Mesenchymal stem cell (in vitro differentiated cells and primary cell): ENCODE measurements at regions not wholly inside any gene's neighbourhood (a gene's known extent, or its start where the extent isn't known, plus 50 kb on each side); places are given as distances from the start of the nearest gene placed in this dataset.

ENCODE experiments used
- DNase-seq: peaks from one replicate; pipeline ENCODE4 v3.0.0-alpha.2; 2013
- H2AFZ ChIP-seq: one replicate; pipeline ENCODE4 v1.6.1; 2013; ENCODE audit warnings: low read depth, mild to moderate bottlenecking, control low read depth, inconsistent platforms, low read length, moderate library complexity
- H2AK5ac ChIP-seq: 2 replicates; pipeline ENCODE4 v1.6.1; 2013; ENCODE audit warnings: low read length, moderate library complexity, mild to moderate bottlenecking, inconsistent platforms; ENCODE audit not compliant: severe bottlenecking
- H2BK120ac ChIP-seq: one replicate; pipeline ENCODE4 v1.6.1; 2013; ENCODE audit warnings: low read depth, mild to moderate bottlenecking, inconsistent platforms, low read length, moderate library complexity
- H2BK12ac ChIP-seq, 2 experiments: one replicate each; pipeline ENCODE4 v1.6.1; 2013; ENCODE audit warnings: inconsistent platforms in 2 of 2, low read length in 2 of 2, mild to moderate bottlenecking in 2 of 2, moderate library complexity in 2 of 2, control low read depth in 1 of 2
- H2BK15ac ChIP-seq: one replicate; pipeline ENCODE4 v1.6.1; 2013; ENCODE audit warnings: mild to moderate bottlenecking, low read depth, inconsistent platforms; ENCODE audit not compliant: poor library complexity, severe bottlenecking
- H2BK5ac ChIP-seq: 2 replicates; pipeline ENCODE4 v1.6.1; 2013; ENCODE audit warnings: low read depth, mild to moderate bottlenecking, low read length, control low read depth, inconsistent platforms; ENCODE audit not compliant: poor library complexity, severe bottlenecking
- H3K14ac ChIP-seq, 2 experiments: one replicate each; pipeline ENCODE4 v1.6.1; 2013; ENCODE audit warnings: inconsistent platforms in 2 of 2, low read length in 2 of 2, control low read depth in 1 of 2, mild to moderate bottlenecking in 1 of 2, moderate library complexity in 1 of 2
- H3K18ac ChIP-seq, 2 experiments: one replicate each; pipeline ENCODE4 v1.6.1; 2013; ENCODE audit warnings: inconsistent platforms in 2 of 2, low read length in 2 of 2, control low read depth in 1 of 2, low read depth in 1 of 2, mild to moderate bottlenecking in 1 of 2
- H3K23ac ChIP-seq, 2 experiments: one replicate each; pipeline ENCODE4 v1.6.1; 2013; ENCODE audit warnings: inconsistent platforms in 2 of 2, low read length in 2 of 2, mild to moderate bottlenecking in 2 of 2, moderate library complexity in 2 of 2, control low read depth in 1 of 2
- H3K27ac ChIP-seq: 2 replicates; pipeline ENCODE4 v1.5.1; 2013; ENCODE audit warnings: mild to moderate bottlenecking, moderate library complexity, low read length, control low read depth, inconsistent platforms; ENCODE audit not compliant: poor library complexity, severe bottlenecking
- H3K27me3 ChIP-seq, 2 experiments: 2 replicates each; pipeline versions ENCODE4 v1.6.1 to v1.7.0; 2013; ENCODE audit warnings: low read length in 2 of 2, mild to moderate bottlenecking in 2 of 2, moderate library complexity in 2 of 2, control low read depth in 1 of 2, inconsistent platforms in 1 of 2; ENCODE audit not compliant: control insufficient read depth in 1 of 2, insufficient read depth in 1 of 2
- H3K36me3 ChIP-seq, 2 experiments: 2 replicates each; pipeline versions ENCODE4 v1.6.1 to v1.7.0; 2013; ENCODE audit warnings: low read length in 2 of 2, control low read depth in 1 of 2, inconsistent platforms in 1 of 2, low read depth in 1 of 2, mild to moderate bottlenecking in 1 of 2; ENCODE audit not compliant: insufficient read depth in 2 of 2, control insufficient read depth in 1 of 2
- H3K4ac ChIP-seq, 2 experiments: one replicate each; pipeline ENCODE4 v1.6.1; 2013; ENCODE audit warnings: inconsistent platforms in 2 of 2, low read length in 2 of 2, mild to moderate bottlenecking in 2 of 2, moderate library complexity in 2 of 2, control low read depth in 1 of 2, low read depth in 1 of 2
- H3K4me1 ChIP-seq: 2 replicates; pipeline ENCODE4 v1.6.1; 2013; ENCODE audit warnings: low read depth, low read length, control low read depth; ENCODE audit not compliant: control insufficient read depth, insufficient read depth
- H3K4me2 ChIP-seq: 2 replicates; pipeline ENCODE4 v1.6.1; 2013; ENCODE audit warnings: low read length, mild to moderate bottlenecking, inconsistent platforms; ENCODE audit not compliant: poor library complexity, severe bottlenecking
- H3K4me3 ChIP-seq, 2 experiments: 2 replicates each; pipeline versions ENCODE4 v1.5.1 to v1.7.0; 2013; ENCODE audit warnings: low read length in 2 of 2, mild to moderate bottlenecking in 2 of 2, control low read depth in 1 of 2, low read depth in 1 of 2; ENCODE audit not compliant: insufficient read depth in 1 of 2
- H3K79me1 ChIP-seq: replicated peaks from 2 replicates; pipeline ENCODE4 v1.6.1; 2013; ENCODE audit warnings: mild to moderate bottlenecking, control low read depth, low read length, inconsistent platforms; ENCODE audit not compliant: poor library complexity, severe bottlenecking
- H3K9ac ChIP-seq: 2 replicates; pipeline ENCODE4 v1.7.0; 2013; ENCODE audit warnings: mild to moderate bottlenecking, low read length, moderate library complexity
- H3K9me3 ChIP-seq: 2 replicates; pipeline ENCODE4 v1.7.0; 2013; ENCODE audit warnings: mild to moderate bottlenecking, low read length; ENCODE audit not compliant: control insufficient read depth
- H4K8ac ChIP-seq: one replicate; pipeline ENCODE4 v1.6.1; 2013; ENCODE audit warnings: inconsistent platforms, mild to moderate bottlenecking, low read length, moderate library complexity
- H4K91ac ChIP-seq: one replicate; pipeline ENCODE4 v1.6.1; 2013; ENCODE audit warnings: mild to moderate bottlenecking, low read length, inconsistent platforms
- WGBS: methylation state at CpG from one replicate; pipeline ENCODE4 v1.1.7; 2013; ENCODE audit warnings: mixed read lengths; 5-methylcytosine and 5-hydroxymethylcytosine counted together

DNA sequence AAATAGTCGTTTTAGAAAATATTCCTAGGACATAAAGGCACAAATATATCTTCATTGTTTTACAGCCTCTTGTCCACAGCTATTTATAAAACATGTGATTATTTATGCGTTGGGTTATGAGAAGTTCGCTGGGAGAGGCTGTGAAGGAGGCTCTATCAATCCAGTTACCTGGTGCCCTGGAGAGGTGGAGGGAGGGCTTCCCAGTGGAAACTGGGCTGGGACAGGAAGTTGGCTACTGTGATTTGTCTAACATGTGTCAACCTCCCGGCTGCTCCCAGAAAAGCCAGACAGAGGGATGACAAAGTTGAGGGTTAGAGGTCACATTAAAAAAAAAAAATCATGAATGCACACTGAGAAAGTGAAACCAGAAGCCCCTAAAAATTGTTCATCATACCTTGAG, 346.5 kb downstream of the ZNF536 start:
- H3K27ac ChIP-seq: no peak overlapping the region
- DNase-seq: no peak
- H3K36me3 ChIP-seq: no peaks in the 10 kb centered on the region
- 17% methylated on average over 3 of the region's 4 CpGs for WGBS
- no peak overlapping the region for H2BK120ac ChIP-seq
- no peak overlapping the region for H2BK5ac ChIP-seq
- no peak overlapping the region for H2AFZ ChIP-seq
- peaks cover 10% of the 10 kb centered on the region for H3K4me1 ChIP-seq
- no peak overlapping the region for H2BK15ac ChIP-seq
- H3K27me3 ChIP-seq: peaks cover 6 to 8% of the 10 kb centered on the region in 2 experiments
- H3K9ac ChIP-seq: peak overlapping the region; percentile 93
- no peaks in the 10 kb centered on the region for H3K79me1 ChIP-seq
- no peak overlapping the region for H2BK12ac ChIP-seq
- no peak overlapping the region for H4K8ac ChIP-seq
- H3K18ac ChIP-seq: no peak overlapping the region
- peak overlapping the region in 1 of 2 experiments; percentile 85 for H3K4me3 ChIP-seq
- no peak overlapping the region for H3K23ac ChIP-seq
- H2AK5ac ChIP-seq: no peak overlapping the region
- H3K9me3 ChIP-seq: no peaks in the 10 kb centered on the region
- no peak overlapping the region for H3K4me2 ChIP-seq
- no peak overlapping the region for H4K91ac ChIP-seq
- H3K14ac ChIP-seq: no peak overlapping the region
- no peak overlapping the region for H3K4ac ChIP-seq

DNA sequence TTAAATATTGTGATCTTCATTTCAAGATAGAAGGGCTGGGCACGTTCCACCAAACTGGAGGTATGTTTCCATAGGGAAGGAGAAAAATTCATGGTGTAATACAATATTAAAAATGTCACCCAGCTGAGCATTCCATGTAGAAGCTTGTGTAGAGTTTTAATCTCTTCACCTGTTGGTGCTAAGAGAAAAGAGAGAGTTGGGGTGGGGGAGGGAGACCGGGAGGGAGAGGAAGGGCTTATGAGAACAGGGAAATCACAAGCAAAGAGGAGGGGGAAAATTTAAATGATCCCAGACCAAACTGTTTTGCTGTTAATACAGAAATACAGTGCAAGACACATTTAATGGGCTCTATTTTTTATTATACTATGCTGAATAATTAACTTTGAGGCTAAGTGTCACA, 345.8 kb downstream of the ZNF536 start:
- H2BK12ac ChIP-seq: no peak overlapping the region
- no peak overlapping the region for H3K14ac ChIP-seq
- no peak overlapping the region for H4K91ac ChIP-seq
- H3K27me3 ChIP-seq: peaks cover 6 to 8% of the 10 kb centered on the region in 2 experiments
- H2BK15ac ChIP-seq: no peak overlapping the region
- WGBS: 59% methylated on average over 2 of the region's 2 CpGs
- no peak overlapping the region for H3K27ac ChIP-seq
- H3K9ac ChIP-seq: no peak overlapping the region
- no peak overlapping the region for H3K4me3 ChIP-seq
- no peaks in the 10 kb centered on the region for H3K36me3 ChIP-seq
- no peak overlapping the region for H3K23ac ChIP-seq
- no peak overlapping the region for H2AFZ ChIP-seq
- no peaks in the 10 kb centered on the region for H3K9me3 ChIP-seq
- H3K18ac ChIP-seq: no peak overlapping the region
- no peaks in the 10 kb centered on the region for H3K79me1 ChIP-seq
- no peak for DNase-seq
- H2BK120ac ChIP-seq: no peak overlapping the region
- H3K4ac ChIP-seq: no peak overlapping the region
- H4K8ac ChIP-seq: no peak overlapping the region
- peaks cover 10% of the 10 kb centered on the region for H3K4me1 ChIP-seq
- H3K4me2 ChIP-seq: no peak overlapping the region
- no peak overlapping the region for H2BK5ac ChIP-seq
- no peak overlapping the region for H2AK5ac ChIP-seq

DNA sequence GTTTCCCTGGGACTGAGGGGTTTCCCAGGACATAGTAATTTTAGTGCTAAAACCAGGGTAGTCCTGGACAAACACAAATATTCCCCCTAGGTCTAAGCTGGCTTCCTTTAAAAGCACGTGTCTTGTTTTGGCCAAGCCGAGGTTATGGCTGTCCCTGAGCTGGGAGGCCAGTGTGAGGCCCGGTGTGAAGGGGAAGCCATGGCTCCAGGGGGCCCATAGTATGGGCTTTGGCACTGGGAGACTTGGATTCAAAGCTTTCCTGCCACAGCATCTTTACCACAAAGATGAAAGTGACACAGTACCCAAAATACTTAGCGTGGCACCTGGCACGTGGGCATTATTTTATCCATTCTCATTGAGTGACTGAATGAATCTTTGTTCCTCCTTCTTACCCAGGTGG, 345.2 kb downstream of the ZNF536 start:
- Histone ChIP-seq H3K4me2 (no peak overlapping the region), H3K4ac (no peak overlapping the region), H4K8ac (no peak overlapping the region), H2AFZ (no peak overlapping the region), H3K4me3 (no peak overlapping the region), H2AK5ac (no peak overlapping the region), H3K27ac (no peak overlapping the region), H3K14ac (no peak overlapping the region), H3K23ac (no peak overlapping the region), H2BK15ac (no peak overlapping the region), H2BK120ac (no peak overlapping the region), H4K91ac (no peak overlapping the region), H3K36me3 (no peaks in the 10 kb centered on the region), H3K79me1 (no peaks in the 10 kb centered on the region), H3K9ac (no peak overlapping the region), H2BK12ac (no peak overlapping the region), H3K4me1 (peaks cover 10% of the 10 kb centered on the region), H2BK5ac (no peak overlapping the region), H3K27me3 (peaks cover 6 to 8% of the 10 kb centered on the region in 2 experiments), H3K18ac (no peak overlapping the region), H3K9me3 (no peaks in the 10 kb centered on the region)
- DNase-seq: no peak
- WGBS: 88% methylated on average over 5 of the region's 5 CpGs

DNA sequence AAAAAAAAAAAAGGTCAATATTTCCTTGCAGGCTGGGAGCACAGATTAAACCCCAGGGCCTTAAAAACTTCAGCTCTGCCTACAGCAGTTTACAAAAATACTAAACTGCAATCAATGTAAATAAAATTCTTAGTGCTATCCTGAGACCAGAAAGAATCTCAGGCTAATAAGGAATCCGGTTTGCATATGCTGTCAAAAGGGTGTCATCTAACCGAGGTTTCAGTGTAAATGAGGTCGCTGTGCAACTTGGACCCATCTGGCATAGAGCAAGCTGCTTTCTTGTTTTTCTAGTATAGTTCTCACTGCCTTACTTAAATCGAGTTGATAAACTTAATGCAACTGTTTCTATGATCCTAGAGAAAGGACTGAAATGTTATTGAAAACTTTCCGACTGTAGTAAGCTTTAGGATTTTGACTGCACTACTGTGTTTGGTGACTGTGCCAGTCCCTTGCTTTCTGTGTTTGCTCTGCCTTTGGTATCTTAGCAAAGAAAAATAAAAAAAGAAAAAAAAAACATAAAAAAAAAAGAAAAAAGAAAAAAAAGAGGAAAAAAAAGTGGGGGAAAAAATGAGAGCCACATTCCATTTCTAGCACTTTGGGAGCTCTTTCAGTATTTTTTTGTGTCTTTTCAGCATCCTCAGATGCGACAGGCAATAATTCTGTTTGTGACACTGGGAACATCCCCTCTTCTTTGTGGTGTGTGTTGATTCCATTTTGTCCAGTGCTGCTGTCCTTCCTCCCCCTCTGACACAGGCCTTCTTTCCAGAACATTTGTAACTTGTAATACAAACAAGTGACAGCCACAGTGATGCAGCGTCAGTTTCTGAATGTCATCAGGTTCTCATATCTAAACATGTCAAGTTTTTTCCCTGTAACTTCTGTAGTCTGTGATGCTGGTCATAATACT, 340.5 kb downstream of the ZNF536 start:
- Histone ChIP-seq H4K91ac (no peak overlapping the region), H3K4me3 (no peak overlapping the region), H2AFZ (no peak overlapping the region), H3K9ac (no peak overlapping the region), H3K27me3 (peaks cover 0 to 8% of the 10 kb centered on the region in 2 experiments), H3K14ac (no peak overlapping the region), H2BK15ac (no peak overlapping the region), H4K8ac (no peak overlapping the region), H3K18ac (no peak overlapping the region), H3K36me3 (no peaks in the 10 kb centered on the region), H2BK120ac (no peak overlapping the region), H3K23ac (no peak overlapping the region), H3K4ac (no peak overlapping the region), H2AK5ac (no peak overlapping the region), H2BK5ac (no peak overlapping the region), H3K4me2 (no peak overlapping the region), H3K27ac (no peak overlapping the region), H3K79me1 (no peaks in the 10 kb centered on the region), H2BK12ac (no peak overlapping the region), H3K4me1 (no peaks in the 10 kb centered on the region), H3K9me3 (no peaks in the 10 kb centered on the region)
- WGBS: 48% methylated on average over 6 of the region's 7 CpGs
- DNase-seq: no peak
